ENCODE measurements at regions not wholly inside any gene's neighbourhood (a gene's known extent, or its start where the extent isn't known, plus 50 kb on each side); places are given as distances from the start of the nearest gene placed in this dataset.

DNA sequence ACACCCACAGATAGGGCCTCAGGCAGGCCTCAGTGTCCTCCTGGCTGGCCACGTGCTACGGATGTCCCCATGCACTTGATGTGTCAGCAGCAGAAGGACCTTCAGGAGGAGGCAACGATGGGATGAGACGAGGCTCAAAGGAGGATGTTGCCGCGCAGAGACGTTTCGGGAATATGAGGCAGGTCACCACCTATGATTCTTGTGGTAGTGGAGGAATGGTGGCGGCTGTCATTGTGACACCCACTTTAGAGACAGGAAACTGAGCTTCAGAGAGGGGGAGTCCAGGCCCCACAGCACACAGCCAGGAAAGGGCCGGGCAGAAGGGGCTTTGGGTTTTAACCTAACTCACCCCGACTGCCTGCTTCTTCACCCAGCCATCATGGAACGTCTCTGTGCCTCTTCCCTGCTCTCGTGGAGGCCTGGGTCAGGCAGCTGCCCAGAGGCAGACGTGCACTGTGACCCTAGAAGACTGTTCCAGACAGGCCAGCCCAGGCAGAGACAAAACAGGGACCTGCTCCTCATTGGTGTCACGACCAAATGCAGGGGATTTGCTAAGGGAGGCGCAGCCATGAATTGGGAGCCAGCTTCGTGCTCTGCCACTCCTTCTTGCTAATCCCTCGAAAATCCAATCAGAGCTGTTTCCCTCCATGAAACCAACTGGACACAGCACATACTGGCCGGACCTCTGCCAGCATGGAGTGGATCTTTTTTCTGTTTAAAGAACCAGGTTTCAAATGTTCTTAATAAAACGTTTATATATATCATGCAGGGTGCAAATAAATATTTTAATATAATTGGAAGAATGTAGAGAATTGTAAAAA is 169.2 kb downstream of the ASB1 start:
- no peak for TF ChIP-seq EP300 (IDR thresholded peaks at IDR 0.05)
- no peak for TF ChIP-seq POLR2A (IDR thresholded peaks at IDR 0.05; ENCODE audit: low read depth)

Data from esophagus muscularis mucosa (tissue), 2 donors.